B cell (primary cell): ENCODE measurements at regions not wholly inside any gene's neighbourhood (a gene's known extent, or its start where the extent isn't known, plus 50 kb on each side); places are given as distances from the start of the nearest gene placed in this dataset.

ENCODE experiments used
- ATAC-seq: fragments of 200-7000 bp; cut with Tn5 transposase; one replicate; pipeline ENCODE4 v1.10.0; 2021; ENCODE audit warnings: low read depth, mild to moderate bottlenecking, moderate number of reproducible peaks, moderate library complexity
- CTCF ChIA-PET: fragments of 350-600 bp; sonication (Branson Sonifier 250); formaldehyde crosslinking; loops from one replicate; lab custom pipeline; 2021; ENCODE audit warnings: antibody characterized with exemption, inconsistent platforms; lab: Charles Lee
- POLR2A ChIA-PET: fragments of 350-600 bp; sonication (Branson Sonifier 250); formaldehyde crosslinking; loops from one replicate; lab custom pipeline; 2021; ENCODE audit warnings: antibody characterized with exemption; lab: Charles Lee
- DNase-seq: peaks from one replicate; pipeline ENCODE4 v3.0.0; 2013
- H2AFZ ChIP-seq: 2 replicates; pipeline ENCODE4 v1.6.1; 2012; ENCODE audit warnings: mild to moderate bottlenecking, low read depth, low read length; ENCODE audit not compliant: insufficient read depth, poor library complexity, severe bottlenecking
- H3K27ac ChIP-seq, 2 donors: 1 replicate in 1 of 2; 2 replicates in 1 of 2; pipeline ENCODE4 v1.5.1; 2012 to 2013; ENCODE audit warnings: low read length in 2 of 2, mild to moderate bottlenecking in 2 of 2, moderate library complexity in 1 of 2
- H3K27me3 ChIP-seq, 4 experiments: fragments of 200-600 bp in 1 of 4; sonication (generic) in 1 of 4; replicated peaks in 1 of 4; 1 replicate in 2 of 4; 2 replicates in 2 of 4; pipeline versions ENCODE4 v1.6.1 to v1.7.0; 2013 to 2016; ENCODE audit warnings: low read length in 3 of 4, mild to moderate bottlenecking in 2 of 4, mixed read lengths in 1 of 4, moderate library complexity in 1 of 4; ENCODE audit not compliant: insufficient read depth in 4 of 4, control insufficient read depth in 3 of 4; ENCODE audit errors: control extremely low read depth in 1 of 4
- H3K36me3 ChIP-seq, 2 experiments: replicated peaks in 1 of 2; 1 replicate in 1 of 2; 2 replicates in 1 of 2; pipeline versions ENCODE4 v1.6.1 to v1.7.1; 2013; ENCODE audit warnings: low read length in 1 of 2; ENCODE audit not compliant: insufficient read depth in 2 of 2, control insufficient read depth in 1 of 2; ENCODE audit errors: control extremely low read depth in 1 of 2, extremely low read depth in 1 of 2
- H3K4me1 ChIP-seq, 2 donors: fragments of 200-600 bp in 1 of 2; sonication (generic) in 1 of 2; 1 replicate in 1 of 2; 2 replicates in 1 of 2; pipeline versions ENCODE4 v1.5.1 to v1.6.1; 2013 to 2017; ENCODE audit warnings: low read length in 2 of 2; ENCODE audit not compliant: control insufficient read depth in 2 of 2, insufficient read depth in 2 of 2
- H3K4me2 ChIP-seq: replicated peaks from 2 replicates; pipeline ENCODE3; 2012; ENCODE audit warnings: mild to moderate bottlenecking, low read depth, low read length; ENCODE audit not compliant: poor library complexity, severe bottlenecking
- H3K4me3 ChIP-seq, 5 experiments: fragments of 200-600 bp in 1 of 5; sonication (generic) in 1 of 5; 1 replicate in 3 of 5; 2 replicates in 2 of 5; pipeline versions ENCODE4 v1.5.1 to v1.7.0; 2011 to 2016; ENCODE audit warnings: low read length in 4 of 5, mild to moderate bottlenecking in 4 of 5, low read depth in 2 of 5, control low read depth in 1 of 5, moderate library complexity in 1 of 5; ENCODE audit not compliant: insufficient read depth in 1 of 5; ENCODE audit errors: control extremely low read depth in 1 of 5, extremely low read depth in 1 of 5
- H3K79me2 ChIP-seq: fragments of 200-600 bp; sonication (generic); one replicate; pipeline ENCODE4 v1.6.0; 2016; ENCODE audit warnings: low read length; ENCODE audit not compliant: control insufficient read depth, insufficient read depth
- H3K9ac ChIP-seq: fragments of 200-600 bp; sonication (generic); 2 replicates; pipeline ENCODE4 v1.6.1; 2017; ENCODE audit warnings: mild to moderate bottlenecking, low read length, moderate library complexity
- H3K9me3 ChIP-seq, 3 donors: one replicate each; pipeline versions ENCODE4 v1.6.1 to v1.7.1; 2013; ENCODE audit warnings: low read length in 2 of 3; ENCODE audit not compliant: control insufficient read depth in 2 of 3, insufficient read depth in 1 of 3; ENCODE audit errors: control extremely low read depth in 1 of 3
- H4K20me1 ChIP-seq: 2 replicates; pipeline ENCODE4 v1.6.0; 2012; ENCODE audit warnings: mild to moderate bottlenecking, low read length; ENCODE audit not compliant: insufficient read depth, control insufficient read depth, poor library complexity, severe bottlenecking
- H3K27ac Mint-ChIP-seq: one replicate; pipeline ENCODE4 v1.8.0; 2021; ENCODE audit warnings: mixed read lengths
- H3K27me3 Mint-ChIP-seq: one replicate; pipeline ENCODE4 v1.8.0; 2021; ENCODE audit warnings: mixed read lengths
- H3K4me1 Mint-ChIP-seq: one replicate; pipeline ENCODE4 v1.8.0; 2021; ENCODE audit warnings: mixed read lengths
- H3K4me3 Mint-ChIP-seq: one replicate; pipeline ENCODE4 v1.8.0; 2021; ENCODE audit warnings: mixed read lengths
- H3K9me3 Mint-ChIP-seq: one replicate; pipeline ENCODE4 v1.8.0; 2022; ENCODE audit warnings: mixed read lengths; ENCODE audit not compliant: insufficient read depth
- CTCF ChIP-seq: fragments of 200-600 bp; IDR thresholded peaks from one replicate; pipeline ENCODE4 v1.8.0; 2022; ENCODE audit warnings: antibody characterized with exemption, mild to moderate bottlenecking
- EZH2 ChIP-seq: IDR thresholded peaks from 2 replicates; pipeline ENCODE4 v1.6.1; 2012; ENCODE audit warnings: borderline replicate concordance, low read depth, mild to moderate bottlenecking, moderate library complexity, low read length; ENCODE audit not compliant: insufficient read depth, poor library complexity, severe bottlenecking
- WGBS: methylation state at CpG from one replicate; pipeline ENCODE4 v1.1.5; 2013; ENCODE audit warnings: missing lambda C conversion rate; ENCODE audit not compliant: insufficient coverage; 5-methylcytosine and 5-hydroxymethylcytosine counted together
- intact Hi-C: fragments of 100-400 bp; cut with micrococcal nuclease; formaldehyde crosslinking; loops from one replicate; pipeline ENCODE4 v1.10.0; 2022

GRCh38 chr1:168438626-168439025 lies 105.2 kb downstream of the XCL2 start:
- H3K36me3 ChIP-seq, result no peaks in the 10 kb centered on the region
- CTCF ChIA-PET, result interaction anchor here (0.9 to 1.8 kb wide), 3 partner anchors 96 to 911 kb away, joined by 3 to 6 read pairs (median 4); no protein-coding TSS in a partner anchor
- no peak overlapping the region for H3K27ac ChIP-seq
- H3K27me3 ChIP-seq, result no peaks in the 10 kb centered on the region
- no peak for TF ChIP-seq CTCF
- no peak for TF ChIP-seq EZH2
- WGBS, result 80% methylated on average over 2 of the region's 3 CpGs
- H4K20me1 ChIP-seq, result no peaks in the 10 kb centered on the region
- DNase-seq (no peak), ATAC-seq (no peak)
- no peaks in the 10 kb centered on the region for H3K9me3 Mint-ChIP-seq
- H3K9me3 ChIP-seq, result no peaks in the 10 kb centered on the region
- H3K4me1 Mint-ChIP-seq, result peaks cover 8% of the 10 kb centered on the region
- no peaks in the 10 kb centered on the region for H3K79me2 ChIP-seq
- no peak overlapping the region for H3K4me3 ChIP-seq
- no peak overlapping the region for H3K27ac Mint-ChIP-seq
- peaks cover 0 to 2% of the 10 kb centered on the region in 2 donors for H3K4me1 ChIP-seq
- H3K4me2 ChIP-seq, result no peak overlapping the region
- no peak overlapping the region for H3K9ac ChIP-seq
- H3K27me3 Mint-ChIP-seq, result peaks cover 55% of the 10 kb centered on the region
- H2AFZ ChIP-seq, result no peak overlapping the region
- no peak overlapping the region for H3K4me3 Mint-ChIP-seq
- POLR2A ChIA-PET, result no interaction called here
- intact Hi-C loops, result no loop called here

GRCh38 chr1:168437821-168438220 lies 106.0 kb downstream of the XCL2 start:
- Histone ChIP-seq H3K27me3 (no peaks in the 10 kb centered on the region), H2AFZ (no peak overlapping the region), H3K4me1 (peaks cover 0 to 2% of the 10 kb centered on the region in 2 donors), H3K4me3 (no peak overlapping the region), H3K36me3 (no peaks in the 10 kb centered on the region), H3K9ac (no peak overlapping the region), H4K20me1 (no peaks in the 10 kb centered on the region), H3K4me2 (no peak overlapping the region), H3K27ac (no peak overlapping the region), H3K9me3 (no peaks in the 10 kb centered on the region), H3K79me2 (no peaks in the 10 kb centered on the region)
- Mint-ChIP-seq H3K27ac (no peak overlapping the region), H3K4me1 (peaks cover 8% of the 10 kb centered on the region), H3K9me3 (no peaks in the 10 kb centered on the region), H3K27me3 (peaks cover 48% of the 10 kb centered on the region), H3K4me3 (no peak overlapping the region)
- ChIA-PET CTCF (no interaction called here), POLR2A (no interaction called here)
- TF ChIP-seq EZH2 (no peak), CTCF (no peak)
- WGBS, result 96% methylated on average over 3 of the region's 6 CpGs
- intact Hi-C loops, result no loop called here
- DNase-seq, result no peak
- ATAC-seq, result no peak
